Astrocyte (in vitro differentiated cells and primary cell): ENCODE measurements at regions not wholly inside any gene's neighbourhood (a gene's known extent, or its start where the extent isn't known, plus 50 kb on each side); places are given as distances from the start of the nearest gene placed in this dataset.

Experiments
- DNase-seq: peaks from one replicate; pipeline ENCODE4 v3.0.0-alpha.2; 2010; ENCODE audit warnings: low read depth
- FAIRE-seq: peaks from 2 replicates; lab custom pipeline; 2011; peaks lifted over from hg19 to GRCh38; lab: Jason Lieb, UNC
- H2AFZ ChIP-seq: 2 replicates; pipeline ENCODE4 v1.6.0; 2012; ENCODE audit warnings: low read depth, low read length, inconsistent platforms
- H3K27ac ChIP-seq: 2 replicates; pipeline ENCODE4 v1.5.1; 2011; ENCODE audit warnings: low read depth, low read length, inconsistent platforms
- H3K27me3 ChIP-seq: 2 replicates; pipeline ENCODE4 v1.6.0; 2011; ENCODE audit warnings: low read length, inconsistent platforms; ENCODE audit not compliant: insufficient read depth
- H3K36me3 ChIP-seq: 2 replicates; pipeline ENCODE4 v1.5.1; 2011; ENCODE audit warnings: low read length, inconsistent platforms; ENCODE audit not compliant: insufficient read depth
- H3K4me1 ChIP-seq: 2 replicates; pipeline ENCODE4 v1.5.1; 2011; ENCODE audit warnings: low read length, inconsistent platforms; ENCODE audit not compliant: insufficient read depth
- H3K4me2 ChIP-seq: 2 replicates; pipeline ENCODE4 v1.6.0; 2012; ENCODE audit warnings: low read length, inconsistent platforms
- H3K4me3 ChIP-seq: 2 replicates; pipeline ENCODE4 v1.5.1; 2011; ENCODE audit warnings: low read depth, mild to moderate bottlenecking, low read length, inconsistent platforms; ENCODE audit not compliant: insufficient read depth
- H3K79me2 ChIP-seq: 2 replicates; pipeline ENCODE4 v1.6.0; 2012; ENCODE audit warnings: mild to moderate bottlenecking, low read length, inconsistent platforms; ENCODE audit not compliant: insufficient read depth
- H3K9ac ChIP-seq: 2 replicates; pipeline ENCODE4 v1.6.0; 2012; ENCODE audit warnings: mild to moderate bottlenecking, low read length, inconsistent platforms
- H3K9me3 ChIP-seq: 2 replicates; pipeline ENCODE4 v1.5.1; 2012; ENCODE audit warnings: low read depth, mild to moderate bottlenecking, low read length, inconsistent platforms; ENCODE audit not compliant: insufficient read depth
- H4K20me1 ChIP-seq: 2 replicates; pipeline ENCODE4 v1.6.0; 2012; ENCODE audit warnings: low read length, inconsistent platforms; ENCODE audit not compliant: insufficient read depth
- H3K27ac Mint-ChIP-seq: one replicate; pipeline ENCODE4 v1.8.0; 2021; ENCODE audit warnings: mild to moderate bottlenecking, mixed read lengths; ENCODE audit not compliant: unreplicated experiment
- H3K27me3 Mint-ChIP-seq: one replicate; pipeline ENCODE4 v1.8.0; 2021; ENCODE audit warnings: low read depth, mixed read lengths; ENCODE audit not compliant: unreplicated experiment
- H3K36me3 Mint-ChIP-seq: one replicate; pipeline ENCODE4 v1.8.0; 2021; ENCODE audit warnings: low read depth, mixed read lengths; ENCODE audit not compliant: unreplicated experiment
- H3K4me1 Mint-ChIP-seq: one replicate; pipeline ENCODE4 v1.8.0; 2021; ENCODE audit warnings: low read depth, mixed read lengths; ENCODE audit not compliant: unreplicated experiment
- H3K4me3 Mint-ChIP-seq: one replicate; pipeline ENCODE4 v1.8.0; 2021; ENCODE audit warnings: mild to moderate bottlenecking, moderate library complexity, mixed read lengths; ENCODE audit not compliant: unreplicated experiment
- H3K9me3 Mint-ChIP-seq: one replicate; pipeline ENCODE4 v1.8.0; 2021; ENCODE audit warnings: mild to moderate bottlenecking, mixed read lengths; ENCODE audit not compliant: unreplicated experiment
- EZH2 ChIP-seq: IDR thresholded peaks from 2 replicates; pipeline ENCODE4 v1.6.1; 2012; ENCODE audit warnings: mild to moderate bottlenecking, low read length, inconsistent platforms; ENCODE audit not compliant: insufficient read depth
- TF ChIP-seq, protein P1 (sequence below): IDR thresholded peaks from 2 replicates; pipeline ENCODE4 v1.5.1; 2011; ENCODE audit warnings: low read depth, mild to moderate bottlenecking, inconsistent platforms, low read length, moderate library complexity; ENCODE audit not compliant: insufficient read depth

DNA sequence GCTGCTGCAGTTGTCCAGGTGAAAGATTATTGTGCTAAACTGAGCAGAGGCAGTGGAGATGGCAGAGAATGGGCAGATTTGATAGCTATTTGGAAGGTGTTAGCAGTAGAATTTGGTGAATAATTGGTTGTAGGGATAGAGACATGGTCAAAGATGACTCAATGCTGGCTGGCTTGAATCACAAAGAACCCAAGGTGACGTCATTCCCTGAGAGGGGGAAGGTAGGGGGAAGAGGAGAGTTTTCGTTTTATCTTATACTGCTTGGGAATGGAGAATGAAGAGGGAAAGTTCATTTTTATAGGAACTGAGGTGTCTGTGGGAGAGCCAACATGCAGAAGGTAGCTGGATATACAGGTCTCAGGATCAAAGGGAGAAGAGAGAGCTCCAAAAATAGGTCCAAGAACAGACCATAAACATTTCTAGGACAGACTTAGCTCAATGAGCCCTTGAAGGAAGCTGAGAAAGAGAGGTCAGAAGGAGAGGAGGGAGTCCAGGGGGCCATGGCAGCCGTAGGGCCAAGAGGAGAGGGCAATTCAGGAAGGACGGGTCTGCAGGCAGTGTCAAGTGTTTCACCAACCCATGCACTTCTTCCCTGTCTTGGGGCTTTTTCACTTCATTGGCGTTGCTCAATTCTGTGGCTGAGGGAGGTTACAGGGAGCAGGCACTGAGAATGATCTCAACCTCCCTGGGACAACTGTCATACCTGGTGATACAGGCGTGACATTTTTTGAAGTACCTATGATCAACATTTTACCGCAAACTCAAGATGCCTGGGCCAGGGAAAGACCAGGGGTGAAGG lies 281.3 kb downstream of the TDRD15 start:
- Histone ChIP-seq H3K9me3 (no peaks in the 10 kb centered on the region), H3K4me1 (no peaks in the 10 kb centered on the region), H4K20me1 (no peaks in the 10 kb centered on the region), H3K4me3 (no peak overlapping the region), H2AFZ (no peak overlapping the region), H3K36me3 (no peaks in the 10 kb centered on the region), H3K4me2 (no peak overlapping the region), H3K9ac (no peak overlapping the region), H3K27ac (no peak overlapping the region), H3K79me2 (no peaks in the 10 kb centered on the region), H3K27me3 (no peaks in the 10 kb centered on the region)
- Mint-ChIP-seq H3K4me3 (no peak overlapping the region), H3K27me3 (peaks cover 3% of the 10 kb centered on the region), H3K9me3 (no peaks in the 10 kb centered on the region), H3K4me1 (no peaks in the 10 kb centered on the region), H3K27ac (no peak overlapping the region), H3K36me3 (no peaks in the 10 kb centered on the region)
- DNase-seq (no peak), FAIRE-seq (no peak)
- TF ChIP-seq EZH2 = no peak
- TF ChIP-seq, protein P1, sequence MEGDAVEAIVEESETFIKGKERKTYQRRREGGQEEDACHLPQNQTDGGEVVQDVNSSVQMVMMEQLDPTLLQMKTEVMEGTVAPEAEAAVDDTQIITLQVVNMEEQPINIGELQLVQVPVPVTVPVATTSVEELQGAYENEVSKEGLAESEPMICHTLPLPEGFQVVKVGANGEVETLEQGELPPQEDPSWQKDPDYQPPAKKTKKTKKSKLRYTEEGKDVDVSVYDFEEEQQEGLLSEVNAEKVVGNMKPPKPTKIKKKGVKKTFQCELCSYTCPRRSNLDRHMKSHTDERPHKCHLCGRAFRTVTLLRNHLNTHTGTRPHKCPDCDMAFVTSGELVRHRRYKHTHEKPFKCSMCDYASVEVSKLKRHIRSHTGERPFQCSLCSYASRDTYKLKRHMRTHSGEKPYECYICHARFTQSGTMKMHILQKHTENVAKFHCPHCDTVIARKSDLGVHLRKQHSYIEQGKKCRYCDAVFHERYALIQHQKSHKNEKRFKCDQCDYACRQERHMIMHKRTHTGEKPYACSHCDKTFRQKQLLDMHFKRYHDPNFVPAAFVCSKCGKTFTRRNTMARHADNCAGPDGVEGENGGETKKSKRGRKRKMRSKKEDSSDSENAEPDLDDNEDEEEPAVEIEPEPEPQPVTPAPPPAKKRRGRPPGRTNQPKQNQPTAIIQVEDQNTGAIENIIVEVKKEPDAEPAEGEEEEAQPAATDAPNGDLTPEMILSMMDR = no peak

DNA sequence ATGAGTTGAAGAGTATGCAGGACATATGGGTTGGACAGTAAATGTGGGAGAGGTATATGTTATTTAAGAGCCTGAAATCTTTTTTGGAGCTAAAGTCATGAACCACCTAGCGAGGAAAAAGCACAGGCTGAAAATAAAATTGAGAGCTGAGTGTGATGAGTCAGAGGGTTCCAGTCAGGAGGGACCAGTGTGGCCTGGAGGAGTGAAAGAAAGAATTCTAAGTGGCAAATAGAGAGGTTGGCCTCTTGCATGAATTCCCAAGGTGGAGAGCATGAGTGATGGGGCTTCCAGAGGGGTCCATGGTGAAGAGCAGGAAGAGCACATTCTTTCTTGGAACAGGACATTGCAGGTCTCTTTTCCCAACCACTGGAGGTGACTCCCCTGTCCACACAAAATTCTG lies 282.6 kb downstream of the TDRD15 start:
- H4K20me1 ChIP-seq = no peaks in the 10 kb centered on the region
- no peaks in the 10 kb centered on the region for H3K79me2 ChIP-seq
- no peaks in the 10 kb centered on the region for H3K9me3 Mint-ChIP-seq
- no peak overlapping the region for H3K4me2 ChIP-seq
- no peaks in the 10 kb centered on the region for H3K27me3 ChIP-seq
- H3K9me3 ChIP-seq = no peaks in the 10 kb centered on the region
- H2AFZ ChIP-seq = no peak overlapping the region
- H3K4me1 Mint-ChIP-seq = no peaks in the 10 kb centered on the region
- H3K9ac ChIP-seq = no peak overlapping the region
- peaks cover 3% of the 10 kb centered on the region for H3K27me3 Mint-ChIP-seq
- no peak overlapping the region for H3K4me3 Mint-ChIP-seq
- no peaks in the 10 kb centered on the region for H3K36me3 ChIP-seq
- TF ChIP-seq, protein P1 = no peak
- no peak for TF ChIP-seq EZH2
- FAIRE-seq (no peak), DNase-seq (no peak)
- H3K27ac Mint-ChIP-seq = no peak overlapping the region
- H3K4me3 ChIP-seq = no peak overlapping the region
- no peaks in the 10 kb centered on the region for H3K4me1 ChIP-seq
- no peak overlapping the region for H3K27ac ChIP-seq
- no peaks in the 10 kb centered on the region for H3K36me3 Mint-ChIP-seq

DNA sequence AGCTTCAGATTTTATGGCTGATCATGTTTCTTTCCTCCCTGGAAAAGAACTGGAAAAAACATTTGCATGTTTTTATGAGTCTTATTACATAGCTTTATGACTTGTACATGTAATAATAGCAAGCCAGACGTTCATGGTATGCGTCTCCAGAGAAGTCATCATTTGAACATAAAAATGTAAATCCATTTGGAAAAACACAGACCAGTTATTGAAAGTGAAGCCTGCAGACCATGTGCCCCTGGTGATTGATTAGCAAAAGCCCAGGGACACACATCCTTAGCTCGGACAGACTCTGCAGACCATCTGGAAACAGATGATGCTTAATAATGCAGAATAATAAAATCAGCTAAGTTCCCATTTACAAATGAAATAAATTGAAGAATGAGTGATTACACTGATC lies 283.1 kb downstream of the TDRD15 start:
- Histone ChIP-seq H3K4me3 (no peak overlapping the region), H4K20me1 (no peaks in the 10 kb centered on the region), H2AFZ (no peak overlapping the region), H3K36me3 (no peaks in the 10 kb centered on the region), H3K79me2 (no peaks in the 10 kb centered on the region), H3K4me2 (no peak overlapping the region), H3K9me3 (no peaks in the 10 kb centered on the region), H3K9ac (no peak overlapping the region), H3K4me1 (no peaks in the 10 kb centered on the region), H3K27me3 (no peaks in the 10 kb centered on the region), H3K27ac (no peak overlapping the region)
- Mint-ChIP-seq H3K4me3 (no peak overlapping the region), H3K36me3 (no peaks in the 10 kb centered on the region), H3K9me3 (no peaks in the 10 kb centered on the region), H3K4me1 (no peaks in the 10 kb centered on the region), H3K27ac (no peak overlapping the region), H3K27me3 (peaks cover 3% of the 10 kb centered on the region)
- no peak for DNase-seq
- FAIRE-seq = no peak
- no peak for TF ChIP-seq EZH2
- TF ChIP-seq, protein P1 = no peak
